HL-60 (cell line): ENCODE measurements at regions not wholly inside any gene's neighbourhood (a gene's known extent, or its start where the extent isn't known, plus 50 kb on each side); places are given as distances from the start of the nearest gene placed in this dataset.

ENCODE experiments used
- GABPA ChIP-seq: IDR thresholded peaks from 2 replicates; pipeline ENCODE4 v1.6.1; 2012; ENCODE audit warnings: low read depth
- POLR2AphosphoS5 ChIP-seq: IDR thresholded peaks from 2 replicates; pipeline ENCODE4 v1.6.1; 2012; ENCODE audit warnings: low read depth
- SPI1 ChIP-seq: IDR thresholded peaks from 2 replicates; pipeline ENCODE4 v1.6.1; 2012; ENCODE audit warnings: low read depth, mild to moderate bottlenecking, borderline replicate concordance
- TF ChIP-seq, protein P1 (sequence below): IDR thresholded peaks from one replicate; pipeline ENCODE4 v1.5.1; 2011; ENCODE audit warnings: low read length, control low read depth, inconsistent platforms; ENCODE audit not compliant: insufficient read depth
- TF ChIP-seq, protein P2 (sequence below): IDR thresholded peaks from 2 replicates; pipeline ENCODE4 v1.6.1; 2012; ENCODE audit warnings: low read depth; ENCODE audit not compliant: insufficient replicate concordance

DNA sequence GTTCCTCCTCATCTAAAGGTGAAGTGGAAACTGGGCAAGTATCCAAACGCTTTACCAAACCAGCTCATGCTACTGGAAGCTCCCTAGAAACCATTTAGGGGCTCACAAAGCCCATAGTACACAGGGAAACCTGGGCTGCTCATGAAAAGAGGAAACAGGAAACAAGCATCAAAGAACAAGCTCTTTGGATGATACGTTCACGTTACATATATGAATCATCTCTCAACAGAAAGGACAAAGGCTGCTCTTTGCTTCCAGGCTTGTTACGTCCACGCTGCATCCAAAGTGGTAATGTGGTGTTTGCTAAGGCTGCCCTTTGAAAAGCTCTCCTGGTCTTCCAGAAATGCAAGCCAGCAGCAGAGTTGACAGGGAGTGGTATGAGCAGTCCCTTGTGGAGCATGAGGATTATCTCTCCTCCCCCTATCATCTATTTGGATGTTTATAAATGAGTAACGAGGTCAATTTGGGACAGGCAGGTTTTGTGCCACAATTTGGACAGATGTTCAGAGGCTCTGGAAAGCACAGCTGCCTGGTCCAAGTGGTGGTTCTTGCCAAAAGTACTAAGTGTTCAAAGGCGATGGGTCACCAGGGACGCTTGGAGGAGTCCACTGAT, 98.0 kb upstream of the RORA start:
- TF ChIP-seq, protein P1, sequence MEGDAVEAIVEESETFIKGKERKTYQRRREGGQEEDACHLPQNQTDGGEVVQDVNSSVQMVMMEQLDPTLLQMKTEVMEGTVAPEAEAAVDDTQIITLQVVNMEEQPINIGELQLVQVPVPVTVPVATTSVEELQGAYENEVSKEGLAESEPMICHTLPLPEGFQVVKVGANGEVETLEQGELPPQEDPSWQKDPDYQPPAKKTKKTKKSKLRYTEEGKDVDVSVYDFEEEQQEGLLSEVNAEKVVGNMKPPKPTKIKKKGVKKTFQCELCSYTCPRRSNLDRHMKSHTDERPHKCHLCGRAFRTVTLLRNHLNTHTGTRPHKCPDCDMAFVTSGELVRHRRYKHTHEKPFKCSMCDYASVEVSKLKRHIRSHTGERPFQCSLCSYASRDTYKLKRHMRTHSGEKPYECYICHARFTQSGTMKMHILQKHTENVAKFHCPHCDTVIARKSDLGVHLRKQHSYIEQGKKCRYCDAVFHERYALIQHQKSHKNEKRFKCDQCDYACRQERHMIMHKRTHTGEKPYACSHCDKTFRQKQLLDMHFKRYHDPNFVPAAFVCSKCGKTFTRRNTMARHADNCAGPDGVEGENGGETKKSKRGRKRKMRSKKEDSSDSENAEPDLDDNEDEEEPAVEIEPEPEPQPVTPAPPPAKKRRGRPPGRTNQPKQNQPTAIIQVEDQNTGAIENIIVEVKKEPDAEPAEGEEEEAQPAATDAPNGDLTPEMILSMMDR: no peak
- TF ChIP-seq POLR2AphosphoS5 (no peak), SPI1 (no peak), GABPA (no peak)
- TF ChIP-seq, protein P2, sequence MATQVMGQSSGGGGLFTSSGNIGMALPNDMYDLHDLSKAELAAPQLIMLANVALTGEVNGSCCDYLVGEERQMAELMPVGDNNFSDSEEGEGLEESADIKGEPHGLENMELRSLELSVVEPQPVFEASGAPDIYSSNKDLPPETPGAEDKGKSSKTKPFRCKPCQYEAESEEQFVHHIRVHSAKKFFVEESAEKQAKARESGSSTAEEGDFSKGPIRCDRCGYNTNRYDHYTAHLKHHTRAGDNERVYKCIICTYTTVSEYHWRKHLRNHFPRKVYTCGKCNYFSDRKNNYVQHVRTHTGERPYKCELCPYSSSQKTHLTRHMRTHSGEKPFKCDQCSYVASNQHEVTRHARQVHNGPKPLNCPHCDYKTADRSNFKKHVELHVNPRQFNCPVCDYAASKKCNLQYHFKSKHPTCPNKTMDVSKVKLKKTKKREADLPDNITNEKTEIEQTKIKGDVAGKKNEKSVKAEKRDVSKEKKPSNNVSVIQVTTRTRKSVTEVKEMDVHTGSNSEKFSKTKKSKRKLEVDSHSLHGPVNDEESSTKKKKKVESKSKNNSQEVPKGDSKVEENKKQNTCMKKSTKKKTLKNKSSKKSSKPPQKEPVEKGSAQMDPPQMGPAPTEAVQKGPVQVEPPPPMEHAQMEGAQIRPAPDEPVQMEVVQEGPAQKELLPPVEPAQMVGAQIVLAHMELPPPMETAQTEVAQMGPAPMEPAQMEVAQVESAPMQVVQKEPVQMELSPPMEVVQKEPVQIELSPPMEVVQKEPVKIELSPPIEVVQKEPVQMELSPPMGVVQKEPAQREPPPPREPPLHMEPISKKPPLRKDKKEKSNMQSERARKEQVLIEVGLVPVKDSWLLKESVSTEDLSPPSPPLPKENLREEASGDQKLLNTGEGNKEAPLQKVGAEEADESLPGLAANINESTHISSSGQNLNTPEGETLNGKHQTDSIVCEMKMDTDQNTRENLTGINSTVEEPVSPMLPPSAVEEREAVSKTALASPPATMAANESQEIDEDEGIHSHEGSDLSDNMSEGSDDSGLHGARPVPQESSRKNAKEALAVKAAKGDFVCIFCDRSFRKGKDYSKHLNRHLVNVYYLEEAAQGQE: no peak
